ENCODE measurements at regions not wholly inside any gene's neighbourhood (a gene's known extent, or its start where the extent isn't known, plus 50 kb on each side); places are given as distances from the start of the nearest gene placed in this dataset.

GRCh38 chr5:17444496-17444895, 53.5 kb upstream of the TAF11L2 start:
- TF ChIP-seq EZH2 (IDR thresholded peaks at IDR 0.05) = no peak
- TF ChIP-seq POLR2AphosphoS5 (IDR thresholded peaks at IDR 0.05; ENCODE audit: borderline replicate concordance, low read depth, low read length) = no peak

Data from SK-N-MC (cell line).